ENCODE measurements at regions not wholly inside any gene's neighbourhood (a gene's known extent, or its start where the extent isn't known, plus 50 kb on each side); places are given as distances from the start of the nearest gene placed in this dataset.

GRCh38 chr6:23340271-23340670 lies 770.9 kb downstream of the HDGFL1 start:
- CTCF ChIA-PET: no interaction called here
- H3K4me3 ChIP-seq (ENCODE audit: insufficient read depth, low read depth, low read length): no peak overlapping the region
- no peak overlapping the region for H2AK9ac ChIP-seq (replicated peaks; ENCODE audit: low read depth, low read length, poor library complexity)
- H3K4me1 ChIP-seq (ENCODE audit: control insufficient read depth, insufficient read depth, low read length): no peaks in the 10 kb centered on the region
- WGBS, 2 experiments (ENCODE audit: extremely low coverage in 2 of 2, insufficient read length in 1 of 2): 63% methylated on average over 1 of the region's 3 CpGs; no CpG with 5 or more reads in 1 of the 2 experiments
- no peak overlapping the region for H3K9ac ChIP-seq (ENCODE audit: low read depth, low read length)
- no peaks in the 10 kb centered on the region for H3K27me3 ChIP-seq (ENCODE audit: control insufficient read depth, insufficient read depth, low read length)
- intact Hi-C loops (cut with micrococcal nuclease): no loop called here
- no peaks in the 10 kb centered on the region for H4K20me1 ChIP-seq (ENCODE audit: insufficient read depth, low read length)
- no peak overlapping the region for H2AK5ac ChIP-seq (ENCODE audit: low read depth, low read length)
- no peak overlapping the region for H4K5ac ChIP-seq (ENCODE audit: low read depth, low read length)
- no peaks in the 10 kb centered on the region for H3K79me1 ChIP-seq (ENCODE audit: low read depth in 1 of 2, low read length in 2 of 2)
- no peaks in the 10 kb centered on the region for H3K9me3 ChIP-seq (ENCODE audit: control insufficient read depth, insufficient read depth, low read length)
- no peaks in the 10 kb centered on the region for H3K9me1 ChIP-seq (ENCODE audit: insufficient read depth, low read length)
- no TSS peak for BruUV-seq (replicated peaks)
- H3K4ac ChIP-seq (ENCODE audit: low read depth, low read length): no peak overlapping the region
- in situ Hi-C loops (cut with MboI; ENCODE audit: low sequenced_read_pairs): no loop called here
- H2AFZ ChIP-seq (replicated peaks; ENCODE audit: low read length, poor library complexity): no peak overlapping the region
- no peak overlapping the region for H3K23ac ChIP-seq (ENCODE audit: low read depth, low read length)
- H2BK20ac ChIP-seq (ENCODE audit: low read depth, low read length): no peak overlapping the region
- POLR2A ChIA-PET (ENCODE audit: unreplicated experiment): no interaction called here
- DNase-seq (no peak), ATAC-seq (ENCODE audit: low read depth) (no peak)
- no peak overlapping the region for H4K91ac ChIP-seq (ENCODE audit: insufficient read depth, low read depth, low read length)
- TF ChIP-seq, protein P1, sequence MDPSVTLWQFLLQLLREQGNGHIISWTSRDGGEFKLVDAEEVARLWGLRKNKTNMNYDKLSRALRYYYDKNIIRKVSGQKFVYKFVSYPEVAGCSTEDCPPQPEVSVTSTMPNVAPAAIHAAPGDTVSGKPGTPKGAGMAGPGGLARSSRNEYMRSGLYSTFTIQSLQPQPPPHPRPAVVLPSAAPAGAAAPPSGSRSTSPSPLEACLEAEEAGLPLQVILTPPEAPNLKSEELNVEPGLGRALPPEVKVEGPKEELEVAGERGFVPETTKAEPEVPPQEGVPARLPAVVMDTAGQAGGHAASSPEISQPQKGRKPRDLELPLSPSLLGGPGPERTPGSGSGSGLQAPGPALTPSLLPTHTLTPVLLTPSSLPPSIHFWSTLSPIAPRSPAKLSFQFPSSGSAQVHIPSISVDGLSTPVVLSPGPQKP (IDR thresholded peaks at IDR 0.05; ENCODE audit: borderline replicate concordance, low read depth, low read length): no peak
- TF ChIP-seq CHD1 (IDR thresholded peaks at IDR 0.05; ENCODE audit: low read depth, low read length) (no peak), MAFK (IDR thresholded peaks at IDR 0.05; ENCODE audit: low read depth, low read length) (no peak), NFE2L2 (IDR thresholded peaks at IDR 0.05; ENCODE audit: low read depth, low read length) (no peak), RAD21 (IDR thresholded peaks at IDR 0.05; ENCODE audit: low read length) (no peak)
- H2BK15ac ChIP-seq (ENCODE audit: low read depth, low read length): no peak overlapping the region
- no peak overlapping the region for H3K18ac ChIP-seq (ENCODE audit: low read depth, low read length)
- H2BK120ac ChIP-seq (ENCODE audit: low read depth, low read length): no peak overlapping the region
- no peaks in the 10 kb centered on the region for H3K36me3 ChIP-seq (ENCODE audit: control insufficient read depth, insufficient read depth, low read length)
- H2BK5ac ChIP-seq (ENCODE audit: low read depth, low read length, poor library complexity, severe bottlenecking): no peak overlapping the region
- H3K27ac ChIP-seq (ENCODE audit: insufficient read depth, low read length): no peak overlapping the region
- no peak overlapping the region for H4K8ac ChIP-seq (ENCODE audit: low read depth in 2 of 2, low read length in 2 of 2)
- H3K4me2 ChIP-seq (ENCODE audit: low read depth, low read length): no peak overlapping the region
- dilution Hi-C loops (cut with HindIII; ENCODE audit: low sequenced_read_pairs, unreplicated experiment): no loop called here
- no peak overlapping the region for H3K56ac ChIP-seq (ENCODE audit: extremely low read depth, insufficient read depth, low read length)
- H3K14ac ChIP-seq (replicated peaks; ENCODE audit: low read depth, low read length): no peak overlapping the region
